ENCODE measurements at regions not wholly inside any gene's neighbourhood (a gene's known extent, or its start where the extent isn't known, plus 50 kb on each side); places are given as distances from the start of the nearest gene placed in this dataset.

GRCh38 chr4:82230306-82230705 is 143.5 kb downstream of the HNRNPD start:
- Histone ChIP-seq H3K27me3 (ENCODE audit: control insufficient read depth, extremely low read depth, insufficient read depth, low read length) (no peaks in the 10 kb centered on the region), H3K9ac (ENCODE audit: control insufficient read depth, extremely low read depth, insufficient read depth, low read length) (no peak overlapping the region), H3K4me1 (ENCODE audit: control insufficient read depth, extremely low read depth, insufficient read depth, low read length) (peaks cover 17% of the 10 kb centered on the region), H4K20me1 (ENCODE audit: control insufficient read depth, extremely low read depth, insufficient read depth, low read length) (no peaks in the 10 kb centered on the region), H3K9me3 (ENCODE audit: control insufficient read depth, low read depth, low read length) (no peaks in the 10 kb centered on the region), H3K36me3 (ENCODE audit: control insufficient read depth in 2 of 2, extremely low read depth in 1 of 2, insufficient read depth in 2 of 2, low read length in 2 of 2) (no peaks in the 10 kb centered on the region), H3K4me2 (ENCODE audit: control insufficient read depth, extremely low read depth, insufficient read depth, low read depth, low read length) (peak overlapping the region; percentile 23), H2AFZ (ENCODE audit: control insufficient read depth, low read length) (no peak overlapping the region), H3K79me2 (ENCODE audit: control insufficient read depth, insufficient read depth, low read length) (no peaks in the 10 kb centered on the region), H3K4me3 (ENCODE audit: control insufficient read depth in 2 of 3, extremely low read depth in 1 of 3, insufficient read depth in 2 of 3, low read depth in 1 of 3, low read length in 3 of 3) (no peak overlapping the region), H3K27ac (ENCODE audit: control insufficient read depth, insufficient read depth, low read length) (peak overlapping the region; percentile 45), H3K9me1 (ENCODE audit: control insufficient read depth, extremely low read depth, insufficient read depth, low read length) (no peaks in the 10 kb centered on the region)
- peak; percentile 42 for DNase-seq (ENCODE audit: low read depth, low spot score)
- dilution Hi-C loops (cut with MboI; ENCODE audit: extremely low pct_ligation_motif_present, low sequenced_read_pairs), result no loop called here
- FAIRE-seq, result no peak
- TF ChIP-seq CTCF (optimal IDR thresholded peaks at IDR 0.05 in 1 of 3, IDR thresholded peaks at IDR 0.05 in 1 of 3, conservative IDR thresholded peaks at IDR 0.05 in 1 of 3; ENCODE audit: extremely low read depth in 1 of 3, insufficient read depth in 2 of 3, low read length in 3 of 3) (no peak), EZH2 (IDR thresholded peaks at IDR 0.05; ENCODE audit: low read length) (no peak)

GRCh38 chr4:82225030-82225429 is 148.8 kb downstream of the HNRNPD start:
- no peaks in the 10 kb centered on the region for H3K36me3 ChIP-seq (ENCODE audit: control insufficient read depth in 2 of 2, extremely low read depth in 1 of 2, insufficient read depth in 2 of 2, low read length in 2 of 2)
- DNase-seq (ENCODE audit: low read depth, low spot score) (no peak), FAIRE-seq (no peak)
- H4K20me1 ChIP-seq (ENCODE audit: control insufficient read depth, extremely low read depth, insufficient read depth, low read length), result no peaks in the 10 kb centered on the region
- H3K9ac ChIP-seq (ENCODE audit: control insufficient read depth, extremely low read depth, insufficient read depth, low read length), result no peak overlapping the region
- no peaks in the 10 kb centered on the region for H3K9me1 ChIP-seq (ENCODE audit: control insufficient read depth, extremely low read depth, insufficient read depth, low read length)
- dilution Hi-C loops (cut with MboI; ENCODE audit: extremely low pct_ligation_motif_present, low sequenced_read_pairs), result no loop called here
- no peak overlapping the region for H2AFZ ChIP-seq (ENCODE audit: control insufficient read depth, low read length)
- H3K4me3 ChIP-seq (ENCODE audit: control insufficient read depth in 2 of 3, extremely low read depth in 1 of 3, insufficient read depth in 2 of 3, low read depth in 1 of 3, low read length in 3 of 3), result no peak overlapping the region
- no peak for TF ChIP-seq EZH2 (IDR thresholded peaks at IDR 0.05; ENCODE audit: low read length)
- TF ChIP-seq CTCF (optimal IDR thresholded peaks at IDR 0.05 in 1 of 3, IDR thresholded peaks at IDR 0.05 in 1 of 3, conservative IDR thresholded peaks at IDR 0.05 in 1 of 3; ENCODE audit: extremely low read depth in 1 of 3, insufficient read depth in 2 of 3, low read length in 3 of 3), result no peak
- no peaks in the 10 kb centered on the region for H3K27me3 ChIP-seq (ENCODE audit: control insufficient read depth, extremely low read depth, insufficient read depth, low read length)
- H3K4me1 ChIP-seq (ENCODE audit: control insufficient read depth, extremely low read depth, insufficient read depth, low read length), result peaks cover 8% of the 10 kb centered on the region
- H3K4me2 ChIP-seq (ENCODE audit: control insufficient read depth, extremely low read depth, insufficient read depth, low read depth, low read length), result no peak overlapping the region
- H3K9me3 ChIP-seq (ENCODE audit: control insufficient read depth, low read depth, low read length), result no peaks in the 10 kb centered on the region
- no peak overlapping the region for H3K27ac ChIP-seq (ENCODE audit: control insufficient read depth, insufficient read depth, low read length)
- no peaks in the 10 kb centered on the region for H3K79me2 ChIP-seq (ENCODE audit: control insufficient read depth, insufficient read depth, low read length)

Data from keratinocyte (primary cell).